GM23248 (cell line): ENCODE measurements at regions not wholly inside any gene's neighbourhood (a gene's known extent, or its start where the extent isn't known, plus 50 kb on each side); places are given as distances from the start of the nearest gene placed in this dataset.

Experiments used
- EZH2 ChIP-seq: fragments of 200-600 bp; sonication (generic); IDR thresholded peaks from 2 replicates; pipeline ENCODE4 v1.6.1; 2018; ENCODE audit warnings: antibody characterized with exemption, mild to moderate bottlenecking; ENCODE audit not compliant: insufficient read depth, poor library complexity, severe bottlenecking
- EZH2phosphoT487 ChIP-seq: fragments of 200-600 bp; sonication (generic); IDR thresholded peaks from 2 replicates; pipeline ENCODE4 v1.6.1; 2018; ENCODE audit warnings: antibody characterized with exemption, moderate library complexity, mild to moderate bottlenecking, low read depth; ENCODE audit not compliant: insufficient read depth

DNA sequence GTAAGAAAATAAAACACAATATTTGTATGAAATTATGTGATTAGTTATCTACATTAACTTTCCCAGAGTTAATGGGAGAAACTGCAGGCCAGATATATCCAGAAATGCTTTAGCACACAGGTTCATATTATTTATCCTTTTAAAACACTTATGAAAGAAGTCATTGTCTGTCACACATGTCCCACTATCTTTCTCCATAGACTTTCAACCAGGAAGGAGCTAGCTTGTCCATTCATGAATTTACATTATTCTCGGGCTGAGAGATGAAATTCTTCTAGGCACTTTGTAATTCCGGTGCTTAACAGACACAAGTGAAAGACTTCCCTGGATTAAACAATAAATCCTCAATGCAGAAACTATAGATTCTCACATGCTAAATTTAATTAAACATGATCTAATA lies 1043.2 kb downstream of the CDH9 start:
- no peak for TF ChIP-seq EZH2
- TF ChIP-seq EZH2phosphoT487 = no peak
